ENCODE measurements at regions not wholly inside any gene's neighbourhood (a gene's known extent, or its start where the extent isn't known, plus 50 kb on each side); places are given as distances from the start of the nearest gene placed in this dataset.

- no peak for TF ChIP-seq POLR2A (IDR thresholded peaks at IDR 0.05)
- TF ChIP-seq, protein P1, sequence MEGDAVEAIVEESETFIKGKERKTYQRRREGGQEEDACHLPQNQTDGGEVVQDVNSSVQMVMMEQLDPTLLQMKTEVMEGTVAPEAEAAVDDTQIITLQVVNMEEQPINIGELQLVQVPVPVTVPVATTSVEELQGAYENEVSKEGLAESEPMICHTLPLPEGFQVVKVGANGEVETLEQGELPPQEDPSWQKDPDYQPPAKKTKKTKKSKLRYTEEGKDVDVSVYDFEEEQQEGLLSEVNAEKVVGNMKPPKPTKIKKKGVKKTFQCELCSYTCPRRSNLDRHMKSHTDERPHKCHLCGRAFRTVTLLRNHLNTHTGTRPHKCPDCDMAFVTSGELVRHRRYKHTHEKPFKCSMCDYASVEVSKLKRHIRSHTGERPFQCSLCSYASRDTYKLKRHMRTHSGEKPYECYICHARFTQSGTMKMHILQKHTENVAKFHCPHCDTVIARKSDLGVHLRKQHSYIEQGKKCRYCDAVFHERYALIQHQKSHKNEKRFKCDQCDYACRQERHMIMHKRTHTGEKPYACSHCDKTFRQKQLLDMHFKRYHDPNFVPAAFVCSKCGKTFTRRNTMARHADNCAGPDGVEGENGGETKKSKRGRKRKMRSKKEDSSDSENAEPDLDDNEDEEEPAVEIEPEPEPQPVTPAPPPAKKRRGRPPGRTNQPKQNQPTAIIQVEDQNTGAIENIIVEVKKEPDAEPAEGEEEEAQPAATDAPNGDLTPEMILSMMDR (IDR thresholded peaks at IDR 0.05) = no peak
These were observed 358.3 kb upstream of the PRKCQ start for GRCh38 chr10:6938384-6938783.
